NOMO-1 treated with dmso at 0.1 percent for 144 hours (cell line): ENCODE measurements at regions not wholly inside any gene's neighbourhood (a gene's known extent, or its start where the extent isn't known, plus 50 kb on each side); places are given as distances from the start of the nearest gene placed in this dataset.
"Not testable (repeated sequence)": the region's sequence is repeated elsewhere in the genome, so short reads cannot be mapped to it uniquely, and the experiment has no call there.

Source experiments
- DNase-seq: peaks from one replicate; lab custom pipeline; 2025; ENCODE audit not compliant: unreplicated experiment; lab: John Stamatoyannopoulos, UW

DNA sequence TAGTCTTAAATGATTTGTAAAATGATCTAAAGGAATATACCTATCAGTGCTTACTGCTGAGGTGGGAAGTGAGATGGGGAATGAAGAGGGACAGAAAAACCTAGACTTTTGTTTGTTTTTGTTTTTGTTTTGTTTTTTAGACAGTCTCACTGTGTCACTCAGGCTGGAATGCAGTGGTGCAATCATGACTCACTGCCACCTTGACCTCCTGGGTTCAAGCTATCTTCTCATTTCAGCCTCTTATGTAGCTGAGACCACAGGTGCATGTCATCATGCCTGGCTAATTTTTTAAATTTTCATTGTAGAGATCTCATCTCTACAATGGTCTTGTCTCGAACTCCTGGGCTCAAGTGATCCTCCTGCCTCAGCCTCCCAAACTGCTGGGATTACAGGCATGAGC is 116.4 kb upstream of the SEM1 start:
- no peak for DNase-seq

DNA sequence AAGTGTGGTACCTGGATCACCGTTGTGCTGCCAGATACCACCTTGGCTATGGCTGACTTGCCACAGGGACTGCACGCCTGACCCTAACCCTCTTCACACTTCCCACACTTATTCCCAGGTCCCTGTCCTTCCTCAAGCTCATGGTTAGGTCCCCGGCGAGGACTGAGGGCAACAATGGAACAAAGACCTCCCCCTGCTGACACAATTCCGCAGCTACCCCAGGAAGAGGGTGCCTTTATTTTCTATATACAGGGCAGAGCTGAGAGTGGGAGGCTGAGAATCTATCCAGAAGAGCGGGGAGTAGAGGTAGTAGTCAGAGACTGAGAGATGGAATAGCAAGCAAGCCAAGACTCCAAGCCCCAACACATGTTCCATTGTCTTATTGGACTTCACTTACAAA is 118.1 kb upstream of the SEM1 start:
- DNase-seq, result no peak

DNA sequence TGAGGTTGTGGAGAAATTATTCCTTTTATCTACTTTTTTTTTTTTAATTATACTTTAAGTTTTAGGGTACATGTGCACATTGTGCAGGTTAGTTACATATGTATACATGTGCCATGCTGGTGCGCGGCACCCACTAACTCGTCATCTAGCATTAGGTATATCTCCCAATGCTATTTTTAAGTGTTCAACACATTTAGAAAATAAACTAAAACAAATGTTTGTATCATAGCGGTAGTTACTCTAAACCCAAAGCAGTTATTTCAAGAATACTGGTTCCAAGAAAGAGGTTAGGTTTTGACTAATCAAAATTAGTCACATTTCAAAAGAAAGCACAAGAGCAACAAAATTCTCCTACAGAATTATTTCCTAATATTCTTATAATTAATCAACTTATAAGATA is 119.5 kb upstream of the SEM1 start:
- not testable (repeated sequence) for DNase-seq

DNA sequence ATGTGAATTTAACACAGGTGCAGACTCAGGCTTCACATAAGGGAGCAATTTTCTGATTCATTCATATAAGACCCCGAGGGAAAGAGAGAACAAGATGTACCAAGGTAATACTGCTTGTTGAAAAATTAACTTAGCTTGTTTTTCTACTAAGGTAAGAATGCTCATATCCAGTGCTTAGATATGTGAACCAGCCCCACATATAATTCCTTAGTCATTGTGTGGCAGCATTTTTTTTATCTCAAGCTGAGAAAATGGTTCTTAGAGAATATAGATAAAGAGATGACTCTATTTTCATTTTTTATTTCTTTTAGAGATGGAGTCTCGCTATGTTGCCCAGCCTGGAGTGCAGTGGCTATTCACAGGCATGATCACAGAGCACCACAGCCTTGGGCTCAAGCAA is 121.8 kb upstream of the SEM1 start:
- DNase-seq, result no peak

DNA sequence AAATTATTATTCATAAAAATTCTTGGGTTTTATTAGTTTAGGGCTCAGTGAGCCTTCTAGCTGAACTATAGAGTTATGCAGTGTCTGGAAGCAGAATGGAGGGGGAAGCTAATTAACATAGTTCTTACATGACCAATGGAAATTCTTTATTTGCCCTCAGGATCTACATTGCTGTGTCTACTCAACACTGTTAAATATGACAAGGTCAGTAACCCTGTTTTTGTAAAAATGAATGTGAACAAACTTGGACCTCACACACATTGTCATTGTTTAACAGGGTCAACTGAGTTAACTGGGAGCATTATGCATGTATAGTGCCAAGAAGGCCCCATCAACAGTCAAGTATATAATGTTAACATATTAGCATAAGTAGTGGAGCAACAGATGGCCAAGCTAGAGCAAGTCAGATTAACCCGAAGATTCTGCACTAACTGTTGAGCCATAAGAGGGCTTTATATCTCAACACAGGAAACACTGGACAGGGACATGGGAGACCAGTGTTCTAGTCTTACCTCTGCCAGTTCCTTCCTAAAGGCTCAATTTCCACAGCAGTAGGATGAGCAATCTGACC is 122.5 kb upstream of the SEM1 start:
- no peak for DNase-seq

DNA sequence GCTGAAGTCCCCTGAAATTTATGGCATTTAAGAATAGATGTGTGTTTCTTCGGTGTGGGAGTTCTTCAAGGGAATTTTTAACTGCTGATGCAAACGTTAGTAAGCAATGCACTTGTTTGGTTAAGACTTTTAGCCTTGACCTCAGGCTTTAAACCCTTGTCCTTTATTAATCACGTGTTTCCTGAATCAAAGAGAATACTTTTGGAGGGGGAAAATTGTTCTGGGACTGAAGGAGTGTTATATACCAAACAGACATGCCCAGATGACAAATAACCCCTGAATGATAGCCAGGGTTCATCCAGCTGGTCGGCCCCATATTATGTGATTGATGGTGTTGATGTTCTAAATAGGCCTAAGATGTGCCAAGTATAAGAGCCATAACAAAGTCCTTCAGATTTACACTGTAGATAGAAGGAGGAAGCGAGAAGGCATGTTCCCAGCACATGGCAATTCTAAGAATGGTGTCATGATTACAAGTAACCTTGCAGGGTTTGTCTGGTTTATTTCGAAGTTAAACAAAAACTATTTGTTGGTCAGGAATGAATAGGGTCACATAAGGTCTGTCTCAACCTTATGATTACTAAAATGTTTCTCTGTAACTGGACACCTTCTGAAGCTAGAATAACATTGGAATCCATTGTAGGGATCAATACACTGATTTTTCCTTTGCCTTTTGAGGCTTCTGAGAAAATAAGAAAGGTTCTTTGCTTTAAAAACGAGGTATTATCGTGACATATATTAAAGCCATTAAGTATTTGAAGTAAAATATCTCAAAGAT is 124.2 kb upstream of the SEM1 start:
- DNase-seq, result no peak

DNA sequence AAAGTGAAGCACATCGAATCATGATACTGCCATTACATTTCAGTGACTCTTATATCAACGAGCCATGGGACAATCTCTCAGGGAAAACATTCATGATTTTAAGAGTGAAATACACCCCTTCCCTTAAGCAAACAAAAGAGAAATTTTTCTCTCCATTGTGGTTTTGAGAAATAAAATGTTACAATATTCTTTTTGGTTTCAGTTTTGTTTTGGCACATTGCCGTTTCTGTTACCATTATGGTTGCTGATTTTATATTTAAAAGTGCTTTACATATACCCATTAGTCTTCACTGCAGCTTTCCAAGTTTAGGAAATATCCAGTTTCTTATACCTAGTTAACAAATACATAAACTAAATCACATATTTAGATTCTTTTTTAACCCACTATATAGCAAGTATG is 126.8 kb upstream of the SEM1 start:
- DNase-seq, result no peak

DNA sequence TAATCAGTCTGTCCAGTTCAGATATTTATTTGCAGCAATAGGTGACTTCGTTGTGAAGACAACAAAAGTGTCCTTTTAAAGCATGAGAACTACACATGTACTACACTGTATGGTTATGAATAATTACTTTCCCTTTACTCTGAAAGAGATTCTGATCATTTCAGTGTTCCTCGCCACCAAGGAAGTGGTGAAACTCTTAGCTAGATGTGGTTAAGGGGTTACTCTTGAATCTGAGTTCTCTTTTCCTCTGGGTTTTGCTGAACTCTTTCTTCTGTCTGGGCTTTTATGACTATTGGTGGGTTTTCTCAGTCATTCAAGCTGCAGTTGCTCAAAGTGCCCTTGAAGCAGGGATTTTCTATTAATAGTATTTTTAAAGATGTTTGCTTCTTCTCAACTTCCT is 127.9 kb upstream of the SEM1 start:
- DNase-seq, result peak; percentile 85

DNA sequence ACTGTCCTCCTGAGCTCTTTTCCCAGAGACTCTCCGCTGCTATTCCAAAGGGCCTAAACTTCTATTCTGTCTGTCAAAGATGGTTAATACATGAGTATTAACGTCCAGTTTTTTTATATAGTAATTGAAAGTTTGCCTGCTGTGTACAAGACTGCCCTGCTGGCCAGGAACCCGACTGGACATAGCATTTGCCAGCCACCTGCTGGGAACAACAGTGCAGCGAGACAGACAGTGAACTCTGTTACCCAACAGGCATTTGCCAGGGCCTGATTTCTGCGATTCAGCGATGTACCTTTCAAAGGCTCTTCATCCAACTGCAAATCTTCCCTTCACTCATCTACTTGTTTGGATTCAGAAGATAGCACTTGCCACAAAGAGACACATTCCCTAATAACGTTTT is 128.8 kb upstream of the SEM1 start:
- no peak for DNase-seq

DNA sequence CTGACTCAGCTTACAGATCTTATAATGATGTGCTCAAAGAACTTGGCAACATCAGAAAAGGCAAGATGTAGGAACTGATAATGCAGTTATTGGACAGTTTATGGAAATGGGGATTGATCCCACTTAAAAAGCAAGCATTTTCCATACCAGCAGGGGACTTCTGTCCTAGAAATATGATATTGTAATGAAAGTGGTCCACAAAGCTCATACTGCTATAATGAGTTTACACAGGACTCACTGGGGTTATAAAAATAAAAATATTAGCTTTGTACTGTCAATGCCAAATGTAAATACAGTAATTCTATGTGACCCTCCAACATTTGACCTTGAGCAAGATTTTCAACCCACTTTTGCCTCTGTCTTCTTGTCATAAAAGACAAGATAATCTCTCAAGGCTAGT is 145.5 kb upstream of the SEM1 start:
- no peak for DNase-seq

DNA sequence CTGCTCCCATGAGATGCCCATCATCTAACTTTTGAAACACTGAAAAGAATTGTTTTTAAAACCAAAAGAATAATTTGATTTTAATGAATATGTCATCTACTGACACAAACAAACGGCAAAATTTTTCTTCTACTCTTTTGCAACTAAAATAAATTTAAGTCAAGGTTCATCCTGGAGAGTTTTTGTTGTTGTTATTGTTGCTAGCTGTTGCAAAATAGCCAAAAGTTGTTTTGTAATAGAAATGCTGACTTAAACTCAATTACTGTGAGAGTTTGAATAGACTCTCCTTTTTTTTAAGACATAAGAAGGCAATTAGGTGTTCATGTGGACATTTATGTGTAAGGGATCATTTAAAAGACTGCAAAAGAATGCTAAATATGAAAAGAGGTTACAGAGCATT is 146.0 kb upstream of the SEM1 start:
- no peak for DNase-seq

DNA sequence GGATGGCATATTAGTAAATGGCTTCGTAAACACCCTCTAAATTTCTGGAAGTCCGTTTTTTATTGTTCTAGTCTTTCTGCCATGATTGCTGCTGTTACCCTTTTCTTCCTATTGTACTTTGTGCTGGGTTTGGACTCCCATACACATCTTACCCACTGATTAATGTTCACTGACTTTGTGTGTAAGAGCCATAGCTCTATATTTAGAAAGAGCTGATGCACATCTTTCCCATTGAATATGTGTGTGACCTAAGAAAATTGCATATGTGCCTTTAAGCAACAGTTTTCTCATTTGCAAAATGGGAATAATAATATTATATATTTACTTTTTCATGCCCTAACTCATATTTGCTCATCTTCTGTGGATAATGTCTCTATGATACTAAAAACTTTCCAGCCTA is 135.8 kb upstream of the DLX6 start:
- DNase-seq, result no peak

DNA sequence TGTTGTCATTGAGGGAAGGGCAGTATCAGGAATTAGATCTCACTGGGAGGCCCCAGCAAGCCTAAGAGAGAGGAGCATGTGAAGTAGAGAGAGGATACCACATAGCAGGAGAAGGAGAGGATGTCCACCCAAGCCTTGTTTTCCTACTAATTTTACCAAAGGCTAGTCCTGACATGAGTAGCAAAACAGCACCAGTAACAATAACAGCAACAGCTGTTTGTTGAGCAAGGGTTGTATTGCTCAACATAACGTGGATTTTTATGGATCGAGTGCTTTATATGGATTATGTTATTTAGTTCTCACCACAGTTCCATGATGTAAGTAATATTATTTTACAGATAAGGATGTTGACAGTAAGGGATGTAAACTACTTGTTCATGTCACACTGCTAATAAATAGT is 135.2 kb upstream of the DLX6 start:
- DNase-seq, result no peak

DNA sequence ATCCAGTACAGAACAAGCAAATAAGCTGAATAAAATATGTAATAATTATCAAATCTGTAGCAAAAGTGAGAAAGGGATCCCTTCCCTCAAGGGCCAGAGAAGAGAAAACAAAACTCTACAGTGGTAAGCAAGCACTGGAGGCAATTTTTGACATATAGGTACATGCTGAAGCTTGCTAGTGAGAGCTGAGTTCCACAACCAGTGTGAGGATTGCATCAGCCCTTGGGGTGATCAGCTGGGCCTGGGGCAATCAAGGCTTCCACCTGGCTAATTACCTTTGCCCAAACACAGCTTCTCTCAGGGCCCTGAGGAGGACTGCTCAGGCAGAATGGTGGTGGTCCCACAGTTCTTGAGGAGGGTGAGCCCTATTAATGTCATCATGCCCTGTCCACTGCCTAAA is 134.4 kb upstream of the DLX6 start:
- DNase-seq, result no peak

DNA sequence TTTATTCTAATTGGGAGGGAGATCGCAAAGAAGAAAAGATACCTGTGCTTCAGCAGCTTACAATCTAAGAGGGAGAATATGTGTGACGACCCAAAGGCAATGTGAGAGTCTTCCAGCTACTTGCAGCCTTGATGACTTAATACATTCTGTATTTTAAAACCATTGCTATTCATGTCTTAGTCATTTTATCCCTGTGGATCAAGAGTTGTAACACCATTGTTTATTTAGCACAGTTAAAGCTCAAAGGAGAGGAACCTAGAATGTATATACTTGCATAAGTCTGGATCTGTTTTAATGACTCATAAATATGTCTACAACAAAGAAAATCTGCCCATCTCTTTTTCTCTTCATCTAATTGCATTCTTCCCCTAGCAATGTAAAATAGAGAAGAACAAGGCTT is 117.9 kb upstream of the DLX6 start:
- no peak for DNase-seq

DNA sequence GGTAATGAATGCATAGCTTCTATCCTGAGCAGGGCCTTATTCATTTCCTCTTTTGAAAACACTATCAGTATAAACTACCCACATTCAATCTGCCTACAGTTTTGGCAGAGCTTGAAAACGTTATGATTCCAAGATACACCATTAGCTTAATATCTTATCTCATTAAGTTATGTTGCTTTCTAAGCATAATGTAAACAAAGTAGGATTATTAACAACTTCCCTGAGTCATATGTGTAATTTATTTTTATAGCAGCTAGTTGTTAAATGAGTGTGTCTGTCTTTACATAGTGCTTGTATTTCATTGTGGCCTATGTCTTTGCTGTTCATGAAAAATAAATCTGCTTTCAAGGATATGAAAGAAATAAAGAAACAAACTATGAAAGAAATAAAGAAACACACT is 106.2 kb upstream of the DLX6 start:
- no peak for DNase-seq

DNA sequence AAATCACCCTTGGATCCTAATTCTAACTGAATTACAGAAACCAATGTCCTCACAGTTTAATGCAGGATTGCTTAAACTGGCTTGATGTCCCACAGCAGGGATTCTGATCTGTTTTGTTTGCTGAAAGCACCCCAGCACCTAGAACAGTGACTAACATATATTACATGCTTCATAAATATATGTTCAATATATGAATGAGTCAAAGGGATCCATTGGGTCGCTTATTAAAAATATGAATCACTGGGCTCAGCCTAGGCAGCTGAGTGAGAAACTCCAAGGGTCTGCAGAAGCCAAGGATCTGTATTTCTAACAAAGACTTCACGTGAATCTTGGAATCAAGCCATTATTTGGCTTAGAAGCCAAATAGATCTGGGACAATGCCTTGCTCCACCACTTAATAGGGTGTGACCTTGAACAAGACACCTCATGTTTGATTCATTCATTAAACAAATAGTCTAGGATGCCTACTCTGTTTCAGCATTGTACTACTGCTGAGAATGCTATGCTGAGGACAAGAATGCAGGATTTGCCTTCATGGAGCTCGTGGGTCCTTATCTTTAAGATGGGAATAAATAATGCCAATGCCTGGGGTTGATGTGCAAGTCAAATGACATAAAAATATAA is 103.4 kb upstream of the DLX6 start:
- no peak for DNase-seq

DNA sequence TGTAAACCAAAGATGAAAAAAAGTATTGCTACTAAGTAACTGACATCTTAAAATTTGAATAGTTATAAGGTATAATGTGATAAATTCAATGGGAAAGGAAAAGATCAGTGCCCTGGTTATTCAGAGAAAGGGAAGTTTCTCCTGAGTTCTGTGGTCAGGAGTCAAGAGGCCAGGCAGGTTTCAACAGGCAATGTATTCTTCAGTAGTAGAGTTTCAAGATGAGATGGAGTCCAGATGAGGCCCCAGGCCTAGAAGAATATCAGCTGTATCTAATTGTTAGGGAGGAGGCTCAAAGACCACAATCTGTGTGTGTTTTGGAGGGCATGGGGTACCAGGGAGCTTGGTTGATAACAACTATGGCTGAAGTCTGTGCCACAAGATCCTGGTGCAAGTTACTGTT is 101.4 kb upstream of the DLX6 start:
- DNase-seq, result peak; percentile 42

DNA sequence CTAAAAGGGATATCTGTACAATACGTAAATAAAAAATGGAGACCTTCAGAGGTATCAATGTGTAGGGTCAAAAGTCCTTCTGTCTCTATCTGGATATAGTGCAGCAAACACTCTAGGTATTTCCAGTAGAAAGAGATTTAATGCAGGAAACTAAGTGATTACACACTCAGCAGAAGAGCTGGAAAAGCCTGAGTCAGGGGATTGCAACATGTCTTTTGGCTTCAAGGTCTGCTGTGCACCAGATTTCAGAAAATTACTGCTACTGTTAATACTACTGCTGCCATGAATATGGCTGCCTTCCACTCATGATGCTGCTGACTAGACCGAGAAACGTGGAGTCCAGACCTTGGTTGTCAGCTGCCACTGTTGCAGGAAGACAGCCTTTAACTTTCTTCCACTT is 94.9 kb upstream of the DLX6 start:
- peak; percentile 65 for DNase-seq

DNA sequence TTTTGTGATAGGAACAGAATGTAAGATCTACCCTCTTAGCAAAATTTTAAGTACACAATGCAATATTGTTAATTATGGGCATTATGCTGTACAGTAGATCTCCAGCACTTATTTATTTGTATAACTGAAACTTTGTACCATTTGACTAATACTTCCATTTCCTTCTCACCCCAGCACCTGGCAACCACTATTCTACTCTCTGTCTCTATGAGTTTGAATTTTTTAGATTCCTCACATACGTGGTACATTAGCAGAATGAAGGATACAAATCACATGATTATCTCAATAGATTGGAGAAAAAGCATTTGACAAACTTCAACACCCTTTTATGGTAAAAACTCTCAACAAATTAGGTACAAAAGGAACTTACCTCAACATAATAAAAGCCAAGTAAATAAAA is 90.3 kb upstream of the DLX6 start:
- DNase-seq, result no peak

DNA sequence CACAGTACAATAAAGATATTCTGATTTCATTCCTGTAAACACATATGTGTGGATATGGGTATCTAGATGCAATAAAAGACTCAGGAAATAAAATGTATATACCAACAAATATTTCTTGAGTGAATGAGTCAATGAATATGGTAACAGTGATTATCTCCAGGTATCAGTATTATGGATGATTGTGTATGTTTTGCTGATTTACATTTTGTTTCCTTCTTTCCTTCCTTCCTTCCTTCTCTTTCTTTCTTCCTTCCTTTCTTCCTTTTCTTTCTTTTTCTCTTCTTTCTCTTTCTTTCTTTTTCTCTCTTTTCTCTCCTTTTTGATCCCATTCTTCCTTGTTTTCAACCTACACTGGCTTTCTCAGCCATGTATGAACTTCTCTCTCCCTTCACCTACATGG is 85.3 kb upstream of the DLX6 start:
- no peak for DNase-seq

DNA sequence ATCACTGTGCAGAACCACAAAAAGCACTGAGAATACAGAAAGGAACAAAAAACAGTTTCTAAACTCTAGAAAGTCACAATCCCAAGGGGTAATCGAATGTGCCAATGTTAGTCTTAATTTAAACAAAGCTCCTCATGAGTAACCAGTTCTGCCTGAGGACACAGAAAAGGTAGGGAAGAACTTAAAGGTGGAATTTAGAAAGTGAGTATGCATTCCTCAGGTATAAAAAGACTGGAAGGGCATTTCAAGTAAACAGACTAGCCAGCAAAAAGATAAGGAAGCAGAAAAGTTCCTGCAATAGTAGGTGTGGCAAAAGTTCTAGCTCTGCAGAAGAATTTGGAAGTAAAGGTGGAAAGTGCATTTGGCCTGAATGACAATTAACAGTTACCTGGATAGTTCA is 84.6 kb upstream of the DLX6 start:
- DNase-seq, result no peak

DNA sequence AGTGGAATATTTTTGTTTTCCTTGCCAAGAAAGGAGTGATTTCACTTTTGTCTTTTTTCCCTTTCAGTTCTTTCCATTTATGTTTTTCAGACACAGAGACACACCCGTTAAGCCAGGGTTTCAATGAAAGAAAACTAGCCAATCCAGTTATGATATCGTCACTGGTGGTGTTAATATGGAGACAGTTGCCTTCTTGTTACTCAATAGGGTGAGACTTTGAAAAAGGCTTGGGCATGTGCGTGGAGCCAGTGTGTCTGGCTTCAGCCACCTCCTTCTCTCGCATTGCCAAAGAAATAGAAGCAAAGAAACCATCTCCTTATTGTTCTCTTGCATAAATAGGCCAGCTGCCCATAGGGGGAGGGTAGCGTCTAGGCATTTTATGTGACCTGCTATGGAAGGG is 84.1 kb upstream of the DLX6 start:
- DNase-seq, result no peak
